Left renal cortex interstitium (tissue), 4 donors: ENCODE measurements at regions not wholly inside any gene's neighbourhood (a gene's known extent, or its start where the extent isn't known, plus 50 kb on each side); places are given as distances from the start of the nearest gene placed in this dataset.
"Not testable (repeated sequence)": the region's sequence is repeated elsewhere in the genome, so short reads cannot be mapped to it uniquely, and the experiment has no call there.

Source experiments
- DNase-seq, 4 donors: peaks; one replicate each; pipeline ENCODE4 v3.0.0-alpha.2; 2013; ENCODE audit warnings: low read depth in 4 of 4, low spot score in 2 of 4, missing footprints in 1 of 4

GRCh38 chr3:150248888-150249681 lies 159.0 kb upstream of the TSC22D2 start:
- peak in 1 of 4 donors; percentile 70 for DNase-seq

DNA sequence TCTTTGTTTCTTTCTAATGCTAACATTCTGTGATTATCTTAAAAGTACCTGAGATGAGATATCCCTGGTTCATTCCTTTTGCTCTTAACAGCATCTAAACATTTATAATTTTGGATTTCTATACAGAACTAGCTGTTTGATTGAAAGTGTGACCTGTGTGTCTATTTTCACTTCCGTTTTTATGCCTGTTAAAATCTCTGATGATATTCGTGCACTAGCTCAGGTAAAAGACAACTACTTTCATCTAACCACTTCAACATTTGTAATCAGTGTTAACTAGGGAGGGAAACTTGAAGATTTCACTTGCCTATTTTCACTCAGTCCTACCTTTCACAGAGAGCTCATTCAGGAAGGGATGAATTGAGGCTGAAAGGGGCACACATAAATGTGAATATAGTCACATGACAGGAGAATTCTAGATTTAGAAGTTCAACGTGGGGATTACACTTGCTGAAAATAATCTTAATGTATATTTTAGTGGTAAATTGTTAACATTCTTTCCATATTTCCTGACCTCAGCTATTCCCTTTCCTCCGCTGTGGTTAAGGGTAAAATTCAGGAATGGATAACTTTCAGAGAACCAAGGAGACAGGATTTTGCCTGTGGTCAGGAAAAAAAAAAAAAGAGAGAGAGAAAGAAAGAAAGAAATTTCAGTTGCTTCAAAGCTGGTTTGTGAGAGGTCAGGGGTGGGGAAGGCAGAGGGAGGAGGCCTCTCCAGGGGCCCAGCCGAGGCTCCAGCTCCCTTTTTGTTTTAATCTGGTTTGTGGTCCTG lies 159.8 kb upstream of the TSC22D2 start:
- DNase-seq = no peak

- no peak for DNase-seq
Measured at GRCh38 chr3:150247441-150247840, 160.7 kb upstream of the TSC22D2 start.

GRCh38 chr3:150243466-150243865 lies 164.6 kb upstream of the TSC22D2 start:
- no peak for DNase-seq

GRCh38 chr3:150242220-150242936 lies 165.7 kb upstream of the TSC22D2 start:
- DNase-seq = no peak

GRCh38 chr3:150240891-150241290 lies 167.2 kb upstream of the TSC22D2 start:
- DNase-seq = no peak

DNA sequence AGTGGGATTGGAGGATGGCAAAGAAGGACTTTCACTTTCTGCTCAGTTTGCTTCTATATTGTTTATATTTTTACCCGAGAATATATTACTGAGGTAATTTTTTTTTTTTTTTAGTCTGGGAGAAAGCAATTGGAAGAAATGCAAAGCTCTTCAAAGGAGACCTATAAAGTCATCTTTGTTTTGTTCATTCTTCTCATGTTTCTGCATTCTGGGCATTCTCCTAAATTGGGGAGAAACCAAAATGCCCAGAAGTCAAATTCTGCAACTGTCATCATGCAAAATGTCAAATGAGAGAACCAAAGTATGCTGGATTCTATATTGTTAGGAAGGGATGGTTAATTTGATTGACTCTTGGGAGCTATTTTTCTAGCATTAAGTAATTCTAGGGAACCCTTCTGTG lies 168.3 kb upstream of the TSC22D2 start:
- DNase-seq = no peak

- DNase-seq = no peak
Measured at GRCh38 chr3:150238995-150239619, 169.0 kb upstream of the TSC22D2 start.

- no peak for DNase-seq
Measured at GRCh38 chr3:150238048-150238802, 169.9 kb upstream of the TSC22D2 start.

GRCh38 chr3:150237490-150237889 lies 170.6 kb upstream of the TSC22D2 start:
- DNase-seq = no peak

DNA sequence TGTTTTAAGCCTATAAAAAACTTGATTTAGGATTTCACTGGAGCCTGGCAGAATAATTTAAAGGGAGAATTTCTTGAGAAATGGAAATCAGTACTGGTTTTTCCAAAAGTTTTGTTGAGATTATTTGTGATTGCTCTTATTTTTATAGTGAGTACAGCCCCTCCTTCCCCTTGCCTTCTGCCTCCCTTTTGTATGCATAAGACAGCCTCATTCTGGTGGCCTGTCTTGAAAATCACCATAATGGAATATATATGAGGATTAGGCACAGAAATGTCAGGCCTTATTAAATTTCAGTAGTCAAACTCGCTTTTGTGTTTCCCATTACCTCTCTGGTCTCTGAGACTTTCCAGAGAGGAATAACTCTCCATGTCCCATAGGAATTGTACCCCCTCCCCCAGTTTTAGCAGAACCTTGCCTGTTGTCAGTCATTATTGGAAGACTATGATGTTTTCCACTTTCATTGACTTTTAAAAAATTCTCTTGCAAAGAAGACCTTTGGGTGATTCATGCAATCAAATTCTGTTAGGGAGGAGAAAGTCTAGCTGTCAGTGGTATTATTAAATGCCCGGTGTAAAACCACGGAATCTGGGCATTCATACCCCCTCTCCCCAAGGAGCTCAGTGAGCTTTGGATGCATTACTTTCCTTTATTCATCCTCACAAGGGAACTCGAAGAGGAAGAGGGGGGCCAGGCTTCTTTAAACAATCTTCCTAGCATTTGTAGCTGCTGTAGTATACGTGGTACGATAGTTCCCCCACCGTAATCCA lies 171.6 kb upstream of the TSC22D2 start:
- DNase-seq = no peak

DNA sequence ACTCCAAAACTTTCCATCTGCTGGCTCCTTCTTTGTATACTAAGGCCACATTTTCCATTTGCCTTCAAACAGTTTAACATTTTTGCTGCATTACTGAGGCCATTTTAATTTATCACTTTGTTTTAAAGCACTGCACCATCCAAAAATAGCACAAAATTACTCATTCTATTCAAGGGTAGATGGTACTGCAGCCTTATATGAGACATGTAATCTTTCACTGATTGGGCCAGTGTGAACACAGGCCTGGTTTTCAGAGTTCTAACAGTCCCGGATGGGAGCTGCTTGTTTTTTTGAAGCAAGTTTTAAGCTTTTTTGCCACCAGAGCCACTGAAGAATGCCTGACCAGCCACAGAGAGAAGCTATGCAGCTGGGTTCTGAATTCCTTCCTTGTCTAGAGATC lies 172.3 kb upstream of the TSC22D2 start:
- DNase-seq = no peak

DNA sequence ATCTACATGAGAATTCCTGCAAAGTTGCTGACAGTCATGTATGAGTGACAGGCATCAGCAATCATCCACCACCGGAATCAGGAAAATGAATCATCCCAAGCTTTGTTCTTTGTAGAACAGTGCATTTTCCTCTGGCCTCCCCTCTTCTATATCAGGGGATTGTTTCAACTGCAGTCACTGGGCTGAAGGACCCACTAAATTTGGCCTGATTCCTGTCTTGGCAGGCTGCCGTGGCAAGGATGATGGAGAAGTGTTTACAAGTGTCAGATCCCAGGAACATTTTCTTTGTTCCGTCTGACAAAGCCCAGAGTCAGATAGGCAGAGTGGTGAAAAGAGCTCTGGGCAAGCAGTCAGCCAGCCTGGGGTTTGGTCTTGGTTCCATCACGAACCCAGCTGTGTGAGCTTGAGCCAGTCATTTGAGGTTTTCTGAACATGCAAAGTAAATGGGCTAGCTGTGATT lies 175.1 kb upstream of the TSC22D2 start:
- DNase-seq = no peak

GRCh38 chr3:150230037-150230436 lies 178.1 kb upstream of the TSC22D2 start:
- no peak for DNase-seq

GRCh38 chr3:150228626-150229025 lies 179.5 kb upstream of the TSC22D2 start:
- DNase-seq = not testable (repeated sequence)

GRCh38 chr3:150227839-150228238 lies 180.3 kb upstream of the TSC22D2 start:
- DNase-seq = peak in 1 of 4 donors; percentile 56

DNA sequence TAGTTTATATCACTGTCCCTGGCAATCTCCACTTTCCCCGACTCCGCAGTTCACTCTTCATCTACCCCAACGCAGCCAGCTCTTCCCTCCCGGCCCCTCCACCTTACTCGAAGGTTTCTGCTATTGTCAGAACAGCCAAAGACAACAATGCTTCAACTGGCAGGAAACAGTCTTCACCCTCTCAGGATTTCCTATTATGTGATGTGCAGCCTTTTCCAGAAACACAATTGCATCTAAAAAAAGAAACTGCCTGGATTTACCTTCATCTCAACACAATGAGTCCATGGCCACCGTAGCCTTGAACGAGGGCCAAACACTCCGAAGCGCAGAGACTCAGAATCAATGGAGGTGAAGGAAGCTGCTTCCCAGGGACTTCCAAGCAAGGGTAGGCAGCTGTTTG lies 182.1 kb upstream of the TSC22D2 start:
- DNase-seq = no peak

DNA sequence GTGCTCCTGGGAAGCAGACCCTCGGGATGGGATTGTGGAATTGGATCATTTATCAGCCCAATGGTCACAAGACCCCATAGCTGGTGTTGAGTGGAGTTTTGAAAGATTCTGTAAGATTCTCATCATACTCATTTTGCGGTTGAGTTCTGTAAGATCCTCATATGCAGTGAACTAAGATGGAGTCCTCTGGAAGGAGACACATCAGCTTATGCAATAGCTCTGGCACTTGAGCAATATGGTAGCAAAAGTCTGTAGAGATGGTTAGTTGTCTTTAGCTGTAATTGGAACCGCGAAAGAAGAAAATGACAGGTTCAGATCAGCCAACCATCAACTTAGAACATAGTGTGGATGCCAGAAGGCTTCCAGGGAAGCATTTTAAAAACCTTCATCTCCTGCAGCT lies 184.5 kb upstream of the TSC22D2 start:
- DNase-seq = no peak
